Naive thymus-derived CD8-positive, alpha-beta T cell (primary cell): ENCODE measurements at regions not wholly inside any gene's neighbourhood (a gene's known extent, or its start where the extent isn't known, plus 50 kb on each side); places are given as distances from the start of the nearest gene placed in this dataset.
"Not testable (repeated sequence)": the region's sequence is repeated elsewhere in the genome, so short reads cannot be mapped to it uniquely, and the experiment has no call there.

Source experiments
- ATAC-seq, 2 donors: fragments of 150-1000 bp; cut with Tn5 transposase in 1 of 2; sonication (Bioruptor Pico), chemical (Tn5 transposase) in 1 of 2; 1 replicate in 1 of 2; 2 replicates in 1 of 2; pipeline ENCODE4 v1.10.0; 2021; ENCODE audit warnings: mild to moderate bottlenecking in 2 of 2, moderate library complexity in 2 of 2
- POLR2A ChIA-PET: fragments of 350-600 bp; sonication (Branson Sonifier 250); formaldehyde crosslinking; loops from one replicate; lab custom pipeline; 2021; ENCODE audit warnings: antibody characterized with exemption; lab: Charles Lee
- DNase-seq, 10 donors: peaks; one replicate each; pipeline versions ENCODE4 v3.0.0 to v3.0.0-alpha.2; 2020 to 2022
- H3K27ac Mint-ChIP-seq, 10 donors: one replicate each; pipeline ENCODE4 v1.8.0; 2020 to 2022; ENCODE audit warnings: mild to moderate bottlenecking in 10 of 10, mixed read lengths in 10 of 10, moderate library complexity in 4 of 10, inconsistent platforms in 1 of 10
- H3K27me3 Mint-ChIP-seq, 5 donors: one replicate each; pipeline ENCODE4 v1.8.0; 2021 to 2022; ENCODE audit warnings: mixed read lengths in 5 of 5
- H3K36me3 Mint-ChIP-seq, 3 donors: one replicate each; pipeline ENCODE4 v1.8.0; 2020 to 2022; ENCODE audit warnings: mixed read lengths in 3 of 3, mild to moderate bottlenecking in 2 of 3, inconsistent platforms in 1 of 3
- H3K4me1 Mint-ChIP-seq, 4 donors: one replicate each; pipeline ENCODE4 v1.8.0; 2021 to 2022; ENCODE audit warnings: mixed read lengths in 4 of 4
- H3K4me3 Mint-ChIP-seq, 10 donors: one replicate each; pipeline ENCODE4 v1.8.0; 2020 to 2022; ENCODE audit warnings: mild to moderate bottlenecking in 10 of 10, mixed read lengths in 10 of 10, moderate library complexity in 6 of 10, inconsistent platforms in 1 of 10
- H3K9me3 Mint-ChIP-seq, 9 donors: one replicate each; pipeline ENCODE4 v1.8.0; 2020 to 2022; ENCODE audit warnings: mixed read lengths in 9 of 9, mild to moderate bottlenecking in 3 of 9, inconsistent platforms in 1 of 9, moderate library complexity in 1 of 9

DNA sequence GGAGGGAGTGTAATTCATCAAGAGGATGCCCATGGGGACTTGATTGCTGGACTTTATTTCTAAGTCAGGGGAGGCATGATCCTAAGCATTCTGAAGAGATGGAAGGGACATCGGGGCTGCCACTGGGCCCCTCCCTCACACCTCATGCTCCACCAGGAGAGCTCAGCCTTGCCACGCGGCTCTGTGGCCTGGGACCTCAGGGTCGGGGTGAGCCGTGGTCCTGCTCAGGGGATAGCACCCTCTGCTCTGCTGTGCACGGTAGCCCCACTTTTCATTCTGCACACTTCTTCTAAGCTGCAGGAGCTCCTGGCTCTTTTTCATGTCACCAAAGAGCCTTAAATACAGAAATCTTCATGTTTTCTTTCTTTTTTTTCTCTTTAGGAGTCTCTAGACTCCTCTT, 75.5 kb upstream of the DPP6 start:
- H3K27ac Mint-ChIP-seq, H3K36me3 Mint-ChIP-seq, H3K4me1 Mint-ChIP-seq, H3K27me3 Mint-ChIP-seq, H3K4me3 Mint-ChIP-seq, DNase-seq, ATAC-seq, POLR2A ChIA-PET: not testable (repeated sequence)
- peaks cover 0 to 19% (median 3%) of the 10 kb centered on the region in 9 donors for H3K9me3 Mint-ChIP-seq

DNA sequence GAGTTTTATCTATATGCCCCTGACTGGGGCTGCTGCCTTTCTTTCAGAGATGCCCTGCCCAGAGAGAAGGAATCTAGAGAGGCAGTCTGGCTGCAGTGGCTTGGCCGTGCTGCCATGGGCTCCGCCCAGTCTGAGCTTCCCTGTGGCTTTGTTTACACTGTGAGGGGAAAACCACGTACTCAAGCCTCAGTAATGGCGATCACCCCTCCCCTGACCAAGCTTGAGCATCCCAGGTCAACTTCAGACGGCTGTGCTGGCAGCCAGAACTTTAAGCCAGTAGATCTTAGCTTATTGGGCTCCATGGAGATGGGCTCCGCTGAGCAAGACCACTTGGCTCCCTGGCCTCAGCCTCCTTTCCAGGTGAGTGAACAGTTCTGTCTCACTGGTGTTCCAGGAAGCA, 69.0 kb upstream of the DPP6 start:
- H3K27ac Mint-ChIP-seq, POLR2A ChIA-PET, H3K36me3 Mint-ChIP-seq, H3K4me1 Mint-ChIP-seq, ATAC-seq, H3K4me3 Mint-ChIP-seq, DNase-seq: not testable (repeated sequence)
- Mint-ChIP-seq H3K9me3 (peaks cover 0 to 19% (median 7%) of the 10 kb centered on the region in 9 donors), H3K27me3 (peaks cover 0 to 16% (median 0%) of the 10 kb centered on the region in 5 donors)

- H3K36me3 Mint-ChIP-seq, H3K27me3 Mint-ChIP-seq, H3K9me3 Mint-ChIP-seq, H3K4me3 Mint-ChIP-seq, ATAC-seq, H3K27ac Mint-ChIP-seq, DNase-seq, H3K4me1 Mint-ChIP-seq, POLR2A ChIA-PET: not testable (repeated sequence)
Measured at GRCh38 chr7:153989066-153989627, 63.1 kb upstream of the DPP6 start.

GRCh38 chr7:153989742-153990425, 62.3 kb upstream of the DPP6 start:
- not testable (repeated sequence) for ATAC-seq

DNA sequence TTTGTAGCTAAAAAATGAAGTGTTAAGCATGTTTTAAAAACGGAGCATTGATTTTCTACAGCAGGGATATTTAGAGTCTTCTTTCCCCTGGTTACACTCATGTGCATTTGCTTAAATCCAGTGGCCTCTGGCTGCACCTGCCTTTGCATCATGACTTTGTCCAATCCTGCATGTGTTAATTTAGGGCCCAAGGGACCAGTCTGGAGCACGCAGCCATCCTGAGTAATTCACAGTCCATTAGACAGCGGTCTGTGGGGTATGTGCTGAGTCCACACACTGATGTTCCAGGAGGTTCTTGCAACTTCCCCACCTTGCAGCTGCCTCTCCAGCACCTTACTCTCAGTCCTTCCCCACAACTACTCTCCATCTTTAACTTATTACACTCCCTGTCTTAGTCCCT, 60.7 kb upstream of the DPP6 start:
- POLR2A ChIA-PET, ATAC-seq: not testable (repeated sequence)

More at GRCh38 chr7:153989742-153990425, 62.3 kb upstream of the DPP6 start:
- H3K4me1 Mint-ChIP-seq, H3K27me3 Mint-ChIP-seq, H3K36me3 Mint-ChIP-seq, H3K27ac Mint-ChIP-seq, POLR2A ChIA-PET, H3K4me3 Mint-ChIP-seq, DNase-seq, H3K9me3 Mint-ChIP-seq: not testable (repeated sequence)

DNA sequence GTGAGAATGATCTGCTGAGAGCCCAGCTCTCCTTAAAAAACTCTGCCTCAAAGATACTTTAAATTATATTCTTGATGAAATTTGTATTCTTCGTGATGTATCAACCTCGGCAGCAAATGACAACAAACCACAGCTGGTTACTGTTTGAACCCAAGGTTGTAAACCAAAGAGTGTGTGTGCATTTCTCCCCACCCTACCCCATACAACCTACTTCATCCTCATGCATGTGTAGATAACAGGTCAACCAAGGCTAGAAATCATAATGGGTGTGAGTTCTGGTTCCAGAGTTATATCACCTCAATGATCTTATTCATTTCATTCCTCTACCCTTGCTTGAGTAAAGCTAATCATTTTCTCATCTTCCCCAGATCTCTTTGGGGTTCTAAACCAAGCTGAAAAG, 58.8 kb upstream of the DPP6 start:
- H3K4me1 Mint-ChIP-seq, H3K4me3 Mint-ChIP-seq, H3K27me3 Mint-ChIP-seq, H3K27ac Mint-ChIP-seq, H3K36me3 Mint-ChIP-seq, H3K9me3 Mint-ChIP-seq, ATAC-seq, POLR2A ChIA-PET, DNase-seq: not testable (repeated sequence)

More for the DNA sequence above, 60.7 kb upstream of the DPP6 start:
- H3K9me3 Mint-ChIP-seq, H3K4me3 Mint-ChIP-seq, H3K4me1 Mint-ChIP-seq, H3K36me3 Mint-ChIP-seq, H3K27ac Mint-ChIP-seq, DNase-seq, H3K27me3 Mint-ChIP-seq: not testable (repeated sequence)

GRCh38 chr7:153998896-153999295, 53.3 kb upstream of the DPP6 start:
- H3K27ac Mint-ChIP-seq, DNase-seq, POLR2A ChIA-PET, H3K9me3 Mint-ChIP-seq, H3K4me1 Mint-ChIP-seq, H3K27me3 Mint-ChIP-seq, H3K4me3 Mint-ChIP-seq, H3K36me3 Mint-ChIP-seq, ATAC-seq: not testable (repeated sequence)
